PC-9 (cell line): ENCODE measurements at regions not wholly inside any gene's neighbourhood (a gene's known extent, or its start where the extent isn't known, plus 50 kb on each side); places are given as distances from the start of the nearest gene placed in this dataset.

Experiments
- CTCF ChIP-seq: fragments of 200-600 bp; sonication (generic); conservative IDR thresholded peaks from 2 replicates; pipeline ENCODE4 v1.6.1; 2017; ENCODE audit warnings: mixed run types, antibody characterized with exemption, mild to moderate bottlenecking, moderate library complexity
- EZH2 ChIP-seq: fragments of 200-600 bp; sonication (generic); IDR thresholded peaks from 2 replicates; pipeline ENCODE4 v1.8.0; 2017; ENCODE audit warnings: antibody characterized with exemption, low read depth

DNA sequence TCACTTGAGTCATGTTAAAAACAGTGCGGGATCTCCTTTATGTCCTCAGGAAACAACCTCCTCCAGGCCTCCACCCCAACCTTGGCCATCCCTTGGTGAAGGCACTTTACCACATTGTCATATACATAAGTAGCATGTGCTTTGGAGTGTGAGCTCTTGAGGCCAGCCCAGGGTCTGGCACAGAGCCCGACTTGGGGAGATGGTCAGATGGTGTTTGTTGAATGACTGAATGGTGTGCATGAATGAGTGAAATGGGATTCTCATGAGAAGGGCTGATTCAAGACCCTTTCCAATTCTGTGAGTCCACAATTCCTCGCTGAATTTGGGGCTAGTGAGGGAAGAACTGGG is 52.9 kb upstream of the DLK1 start:
- TF ChIP-seq CTCF (no peak), EZH2 (no peak)
